Sigmoid colon (tissue), 4 donors: ENCODE measurements at regions not wholly inside any gene's neighbourhood (a gene's known extent, or its start where the extent isn't known, plus 50 kb on each side); places are given as distances from the start of the nearest gene placed in this dataset.

Source experiments
- POLR2A ChIP-seq, 2 donors: fragments of 450-650 bp; IDR thresholded peaks; one replicate each; pipeline ENCODE4 v1.6.1; 2016; ENCODE audit warnings: antibody characterized with exemption in 2 of 2, mild to moderate bottlenecking in 2 of 2, moderate library complexity in 2 of 2
- POLR2AphosphoS5 ChIP-seq, 4 donors: sonication (generic); formaldehyde crosslinking; IDR thresholded peaks; one replicate each; pipeline ENCODE4 v1.6.1; 2017; ENCODE audit warnings: antibody characterized with exemption in 4 of 4
- TF ChIP-seq, protein P1 (sequence below), 4 experiments: fragments of 450-650 bp in 3 of 4; fragments of 200-600 bp in 1 of 4; IDR thresholded peaks; one replicate each; pipeline ENCODE4 v1.5.1; 2016 to 2019; ENCODE audit warnings: antibody characterized with exemption in 4 of 4, mild to moderate bottlenecking in 3 of 4, moderate library complexity in 2 of 4

DNA sequence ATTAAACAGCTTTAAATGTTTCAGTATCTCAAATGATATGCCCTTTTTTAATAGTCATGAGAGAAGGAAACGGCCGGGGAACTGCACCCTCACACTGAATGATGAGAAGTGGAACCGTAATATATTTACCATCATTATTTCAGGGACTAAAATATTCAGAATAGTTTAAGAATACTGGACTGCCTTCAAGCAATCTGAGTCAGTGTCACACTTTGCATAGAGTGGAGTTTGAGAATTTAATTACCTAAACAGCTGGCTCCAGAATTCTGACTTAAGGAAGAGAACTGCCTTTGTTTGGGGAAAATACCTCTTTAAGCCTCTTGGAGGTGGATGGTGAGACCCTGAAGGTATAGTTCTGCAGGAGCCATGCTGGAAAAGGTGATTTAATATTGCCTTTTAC lies 135.9 kb upstream of the EPHA7 start:
- TF ChIP-seq, protein P1, sequence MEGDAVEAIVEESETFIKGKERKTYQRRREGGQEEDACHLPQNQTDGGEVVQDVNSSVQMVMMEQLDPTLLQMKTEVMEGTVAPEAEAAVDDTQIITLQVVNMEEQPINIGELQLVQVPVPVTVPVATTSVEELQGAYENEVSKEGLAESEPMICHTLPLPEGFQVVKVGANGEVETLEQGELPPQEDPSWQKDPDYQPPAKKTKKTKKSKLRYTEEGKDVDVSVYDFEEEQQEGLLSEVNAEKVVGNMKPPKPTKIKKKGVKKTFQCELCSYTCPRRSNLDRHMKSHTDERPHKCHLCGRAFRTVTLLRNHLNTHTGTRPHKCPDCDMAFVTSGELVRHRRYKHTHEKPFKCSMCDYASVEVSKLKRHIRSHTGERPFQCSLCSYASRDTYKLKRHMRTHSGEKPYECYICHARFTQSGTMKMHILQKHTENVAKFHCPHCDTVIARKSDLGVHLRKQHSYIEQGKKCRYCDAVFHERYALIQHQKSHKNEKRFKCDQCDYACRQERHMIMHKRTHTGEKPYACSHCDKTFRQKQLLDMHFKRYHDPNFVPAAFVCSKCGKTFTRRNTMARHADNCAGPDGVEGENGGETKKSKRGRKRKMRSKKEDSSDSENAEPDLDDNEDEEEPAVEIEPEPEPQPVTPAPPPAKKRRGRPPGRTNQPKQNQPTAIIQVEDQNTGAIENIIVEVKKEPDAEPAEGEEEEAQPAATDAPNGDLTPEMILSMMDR (IDR thresholded peaks at IDR 0.05) = no peak
- TF ChIP-seq POLR2A (IDR thresholded peaks at IDR 0.05) (no peak), POLR2AphosphoS5 (IDR thresholded peaks at IDR 0.05) (no peak)
